Activated naive CD4-positive, alpha-beta T cell treated with anti-CD3 and anti-CD28 coated beads, Interleukin-2, amount 50 U/mL, for 24 hours (primary cell): ENCODE measurements at regions not wholly inside any gene's neighbourhood (a gene's known extent, or its start where the extent isn't known, plus 50 kb on each side); places are given as distances from the start of the nearest gene placed in this dataset.

Experiments used
- H3K27ac Mint-ChIP-seq: one replicate; pipeline ENCODE4 v1.8.0; 2021; ENCODE audit warnings: mild to moderate bottlenecking, mixed read lengths
- H3K27me3 Mint-ChIP-seq: one replicate; pipeline ENCODE4 v1.8.0; 2021; ENCODE audit warnings: mixed read lengths
- H3K36me3 Mint-ChIP-seq: one replicate; pipeline ENCODE4 v1.8.0; 2021; ENCODE audit warnings: mixed read lengths
- H3K4me1 Mint-ChIP-seq: one replicate; pipeline ENCODE4 v1.8.0; 2021; ENCODE audit warnings: mixed read lengths
- H3K4me3 Mint-ChIP-seq: one replicate; pipeline ENCODE4 v1.8.0; 2021; ENCODE audit warnings: mild to moderate bottlenecking, mixed read lengths
- H3K9me3 Mint-ChIP-seq: one replicate; pipeline ENCODE4 v1.8.0; 2021; ENCODE audit warnings: mixed read lengths

DNA sequence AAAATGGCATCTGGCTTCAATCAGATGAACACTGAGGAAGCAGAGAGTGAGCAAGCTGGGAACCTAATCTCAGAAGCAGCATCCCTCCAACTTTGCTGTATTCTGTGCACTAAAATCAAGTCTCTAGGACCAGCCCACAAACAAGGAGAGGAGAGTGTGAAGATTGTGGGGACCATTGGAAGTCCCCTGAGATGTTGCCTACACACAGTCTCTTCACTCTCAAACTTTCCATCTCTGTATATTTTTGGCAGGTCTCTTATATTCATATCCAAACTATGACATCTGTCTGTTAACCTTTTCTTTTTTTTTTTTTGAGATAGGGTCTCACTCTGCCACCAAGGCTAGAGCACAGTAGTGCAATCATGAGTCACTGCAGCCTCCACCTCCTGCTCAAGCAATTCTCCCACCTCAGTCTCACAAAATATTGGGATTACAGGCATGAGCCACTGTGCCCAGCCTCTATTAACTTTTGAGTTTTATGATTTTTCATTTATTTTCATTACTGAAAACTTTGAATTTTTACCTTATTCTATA is 1096.4 kb downstream of the TBC1D22A start:
- no peak overlapping the region for H3K4me3 Mint-ChIP-seq
- H3K4me1 Mint-ChIP-seq: no peaks in the 10 kb centered on the region
- peaks cover 8% of the 10 kb centered on the region for H3K27me3 Mint-ChIP-seq
- no peaks in the 10 kb centered on the region for H3K36me3 Mint-ChIP-seq
- no peaks in the 10 kb centered on the region for H3K9me3 Mint-ChIP-seq
- H3K27ac Mint-ChIP-seq: no peak overlapping the region

DNA sequence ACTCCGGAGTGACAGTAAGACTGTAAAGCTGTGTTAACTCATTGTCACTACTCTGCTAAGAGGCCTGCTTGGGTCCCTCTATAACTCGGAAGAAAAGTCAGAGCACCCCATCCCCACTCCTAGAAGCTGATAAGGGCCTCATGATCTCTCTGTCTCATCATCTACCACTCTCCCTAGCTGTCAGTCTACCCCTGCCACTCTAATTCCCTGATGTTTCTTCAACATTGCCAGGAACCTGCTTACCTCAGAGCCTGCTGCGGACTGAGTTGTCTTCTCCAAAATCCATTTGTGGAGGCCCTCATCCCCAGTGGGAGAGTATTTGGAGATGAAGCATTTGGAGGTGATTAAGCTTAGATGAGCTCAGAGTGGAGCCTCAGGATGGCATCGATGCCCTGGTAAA is 1092.2 kb downstream of the TBC1D22A start:
- Mint-ChIP-seq H3K4me1 (no peaks in the 10 kb centered on the region), H3K4me3 (no peak overlapping the region), H3K9me3 (no peaks in the 10 kb centered on the region), H3K27ac (no peak overlapping the region), H3K36me3 (no peaks in the 10 kb centered on the region), H3K27me3 (peaks cover 11% of the 10 kb centered on the region)

DNA sequence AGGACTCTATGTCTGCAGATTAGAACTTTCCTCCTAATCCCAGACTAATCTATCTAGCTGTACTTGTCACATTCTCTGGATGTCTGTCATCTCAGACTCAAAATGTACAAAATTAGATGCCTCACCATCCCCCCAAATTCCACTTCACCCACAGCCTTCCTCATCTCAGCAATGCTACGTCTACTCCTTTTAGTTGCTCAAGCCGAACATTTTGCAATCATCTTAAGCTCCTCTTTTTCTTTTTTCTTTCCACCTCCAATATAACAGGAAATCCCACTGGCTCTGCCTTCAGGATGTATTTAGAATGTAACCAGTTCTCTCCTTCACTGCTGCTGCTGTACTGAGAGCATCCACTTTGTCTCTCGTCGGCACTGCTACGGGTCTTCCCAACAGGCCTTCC is 1091.8 kb downstream of the TBC1D22A start:
- Mint-ChIP-seq H3K27ac (no peak overlapping the region), H3K4me3 (no peak overlapping the region), H3K9me3 (no peaks in the 10 kb centered on the region), H3K27me3 (peaks cover 11% of the 10 kb centered on the region), H3K4me1 (no peaks in the 10 kb centered on the region), H3K36me3 (no peaks in the 10 kb centered on the region)

DNA sequence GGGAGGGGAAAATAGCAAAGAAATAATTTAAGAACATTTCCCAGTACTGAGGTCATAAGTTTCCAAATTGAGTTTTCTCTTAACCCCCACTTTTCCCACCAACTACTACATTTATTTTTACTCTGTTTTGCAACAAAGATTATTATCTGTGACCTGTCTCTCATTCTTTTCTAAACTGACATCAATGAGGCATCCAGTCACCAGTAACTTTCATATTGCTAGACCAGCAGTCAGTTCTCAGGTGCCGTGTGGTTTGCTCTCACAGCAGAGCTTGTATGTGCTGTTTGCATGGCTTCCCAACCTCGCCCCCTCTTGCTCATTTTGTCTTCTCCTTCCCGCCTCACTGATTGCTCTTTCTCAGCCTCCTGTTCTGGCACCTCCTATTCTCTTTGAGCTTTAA is 1091.3 kb downstream of the TBC1D22A start:
- H3K27ac Mint-ChIP-seq: no peak overlapping the region
- H3K27me3 Mint-ChIP-seq: peaks cover 11% of the 10 kb centered on the region
- no peaks in the 10 kb centered on the region for H3K9me3 Mint-ChIP-seq
- H3K4me3 Mint-ChIP-seq: no peak overlapping the region
- H3K36me3 Mint-ChIP-seq: no peaks in the 10 kb centered on the region
- no peaks in the 10 kb centered on the region for H3K4me1 Mint-ChIP-seq

DNA sequence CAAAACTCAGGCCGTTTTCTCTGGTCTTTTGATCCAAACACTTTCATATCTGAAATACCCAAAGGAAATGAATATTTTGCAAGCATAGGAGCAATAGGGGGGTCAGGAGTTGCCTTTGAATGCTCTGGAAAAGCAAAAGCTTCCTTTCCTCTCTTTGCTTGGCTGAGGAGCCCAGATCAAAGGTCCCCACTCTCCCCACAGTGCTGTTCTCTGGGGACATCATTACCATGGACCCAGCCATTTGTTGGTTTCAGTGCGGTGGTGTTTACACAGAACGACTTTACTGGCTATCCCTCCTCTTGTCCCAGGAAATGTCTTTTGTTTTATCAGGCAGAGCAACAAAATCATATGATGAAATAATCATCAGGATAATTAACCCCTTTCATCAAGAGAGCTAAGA is 1089.1 kb downstream of the TBC1D22A start:
- no peaks in the 10 kb centered on the region for H3K4me1 Mint-ChIP-seq
- no peak overlapping the region for H3K4me3 Mint-ChIP-seq
- H3K27me3 Mint-ChIP-seq: peaks cover 11% of the 10 kb centered on the region

GRCh38 chr22:47850644-47851151 is 1088.2 kb downstream of the TBC1D22A start:
- Mint-ChIP-seq H3K27ac (no peak overlapping the region), H3K4me3 (no peak overlapping the region), H3K9me3 (no peaks in the 10 kb centered on the region), H3K4me1 (no peaks in the 10 kb centered on the region), H3K27me3 (peaks cover 9% of the 10 kb centered on the region), H3K36me3 (no peaks in the 10 kb centered on the region)

More for the DNA sequence above, 1089.1 kb downstream of the TBC1D22A start:
- Mint-ChIP-seq H3K36me3 (no peaks in the 10 kb centered on the region), H3K9me3 (no peaks in the 10 kb centered on the region), H3K27ac (no peak overlapping the region)

DNA sequence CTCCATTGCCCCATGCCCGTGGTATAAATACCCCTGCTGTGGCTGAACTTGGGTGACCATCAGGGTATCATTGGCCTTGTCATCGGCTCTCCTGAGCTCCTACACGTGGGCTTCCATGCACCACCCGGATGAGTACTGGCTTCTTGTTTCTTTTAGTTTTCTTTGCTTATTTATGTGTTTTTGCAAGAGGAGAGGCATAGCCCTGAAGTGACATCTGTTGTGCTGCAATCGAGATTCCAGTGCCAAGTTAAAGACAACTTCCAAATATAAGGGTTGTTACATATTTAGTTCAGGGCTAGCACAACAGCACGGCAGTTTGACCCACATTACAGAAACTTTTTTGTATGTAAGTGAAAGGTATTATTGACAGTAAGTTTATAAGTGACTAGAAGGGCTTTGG is 1087.1 kb downstream of the TBC1D22A start:
- no peaks in the 10 kb centered on the region for H3K9me3 Mint-ChIP-seq
- H3K27ac Mint-ChIP-seq: no peak overlapping the region
- peaks cover 12% of the 10 kb centered on the region for H3K27me3 Mint-ChIP-seq
- no peaks in the 10 kb centered on the region for H3K4me1 Mint-ChIP-seq
- no peak overlapping the region for H3K4me3 Mint-ChIP-seq
- no peaks in the 10 kb centered on the region for H3K36me3 Mint-ChIP-seq

DNA sequence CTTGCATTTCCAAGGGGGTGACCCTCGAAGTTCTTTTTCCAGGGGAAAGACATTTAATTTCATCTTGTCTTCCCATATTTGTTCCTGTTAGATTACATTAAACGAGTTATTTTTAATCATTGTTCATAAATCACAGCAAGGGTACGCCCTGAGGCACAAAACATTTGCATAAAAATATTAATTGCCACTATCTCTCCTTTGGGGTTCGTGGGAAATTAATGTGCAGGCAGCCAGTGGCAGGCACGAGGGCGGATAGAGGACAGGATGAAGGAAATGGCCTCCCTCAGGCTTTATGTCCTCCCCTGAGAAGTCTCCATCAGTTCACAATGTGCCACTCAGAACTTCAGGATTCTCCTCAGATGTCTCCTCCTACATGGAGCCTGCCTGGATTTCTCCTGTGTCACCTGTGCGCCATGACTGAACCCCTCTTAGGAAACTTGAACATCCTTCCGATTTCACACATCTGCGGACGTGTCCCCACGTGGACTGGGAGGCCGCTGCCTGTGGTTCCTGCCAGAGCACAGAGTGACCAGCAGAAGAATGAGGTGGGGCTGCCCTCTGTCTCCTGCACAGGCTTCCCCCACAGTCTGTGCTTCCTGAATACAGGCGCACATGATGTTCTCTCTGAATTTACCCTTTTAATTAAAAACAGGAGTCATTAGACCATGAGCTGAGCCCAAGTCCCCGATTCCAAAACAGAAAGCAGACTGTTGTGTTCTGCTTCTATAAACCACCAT is 1085.9 kb downstream of the TBC1D22A start:
- Mint-ChIP-seq H3K9me3 (no peaks in the 10 kb centered on the region), H3K27me3 (peaks cover 12% of the 10 kb centered on the region), H3K4me3 (no peak overlapping the region), H3K36me3 (no peaks in the 10 kb centered on the region), H3K4me1 (no peaks in the 10 kb centered on the region), H3K27ac (no peak overlapping the region)

DNA sequence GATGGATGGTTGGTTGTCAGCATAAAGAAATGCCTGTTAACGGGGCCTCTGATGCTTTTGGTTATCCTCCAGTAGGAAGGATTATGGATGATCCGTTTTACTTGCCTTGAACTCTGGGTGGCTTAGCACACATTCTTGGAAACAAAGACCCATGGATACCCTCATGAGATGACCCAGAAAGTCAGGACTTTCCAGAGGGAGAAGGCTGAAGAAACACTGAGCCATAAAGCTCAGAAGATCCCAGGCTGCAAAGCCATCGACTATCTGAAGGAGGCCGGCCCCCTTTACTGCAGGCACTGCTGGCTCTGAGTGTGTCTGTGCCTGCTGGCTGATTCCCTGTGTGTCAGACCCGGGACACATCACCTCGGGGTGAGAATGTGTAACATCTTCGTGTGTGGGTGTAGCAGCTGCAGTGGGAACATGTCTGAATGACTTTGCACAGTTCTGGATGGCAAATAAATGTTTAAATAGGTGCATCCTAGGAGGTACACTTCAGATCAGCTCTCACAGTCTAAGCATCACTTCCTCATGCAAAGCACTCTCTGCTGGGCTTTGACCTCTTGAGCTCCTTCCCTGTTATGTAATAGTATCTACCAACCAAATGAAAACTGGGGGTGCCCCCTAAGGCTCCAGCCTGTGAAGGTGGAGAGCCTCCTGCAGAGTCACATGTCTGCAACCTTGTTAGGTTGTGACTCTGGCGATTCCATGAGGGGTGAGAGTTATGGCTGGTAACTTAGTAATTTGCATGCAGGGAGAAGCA is 1084.9 kb downstream of the TBC1D22A start:
- H3K4me3 Mint-ChIP-seq: no peak overlapping the region
- no peaks in the 10 kb centered on the region for H3K36me3 Mint-ChIP-seq
- no peak overlapping the region for H3K27ac Mint-ChIP-seq
- H3K27me3 Mint-ChIP-seq: peaks cover 10% of the 10 kb centered on the region
- H3K9me3 Mint-ChIP-seq: no peaks in the 10 kb centered on the region
- H3K4me1 Mint-ChIP-seq: no peaks in the 10 kb centered on the region

GRCh38 chr22:47846206-47846605 is 1083.8 kb downstream of the TBC1D22A start:
- Mint-ChIP-seq H3K27me3 (peaks cover 7% of the 10 kb centered on the region), H3K4me3 (no peak overlapping the region), H3K4me1 (no peaks in the 10 kb centered on the region), H3K27ac (no peak overlapping the region), H3K36me3 (no peaks in the 10 kb centered on the region), H3K9me3 (no peaks in the 10 kb centered on the region)

DNA sequence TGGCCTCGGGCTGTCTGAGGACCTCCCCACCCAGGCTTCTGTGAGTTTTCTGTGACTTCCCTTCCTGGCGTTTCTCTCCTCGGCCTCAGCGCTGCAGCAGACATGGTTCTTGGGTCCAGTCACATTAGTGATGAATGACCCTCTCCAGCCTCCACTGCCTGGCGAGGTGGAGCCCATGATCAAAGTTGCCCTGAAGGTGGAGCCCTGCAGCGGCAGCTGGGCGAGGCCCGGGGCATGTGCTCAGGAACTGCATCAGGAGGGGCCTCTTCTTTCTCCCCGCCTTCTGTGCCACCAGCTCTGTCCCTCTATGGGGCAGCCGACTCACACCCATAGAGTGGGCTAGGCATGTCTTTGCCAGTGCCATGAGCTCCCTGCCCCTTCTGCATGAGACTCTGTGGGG is 1079.7 kb downstream of the TBC1D22A start:
- Mint-ChIP-seq H3K4me3 (no peak overlapping the region), H3K4me1 (no peaks in the 10 kb centered on the region), H3K9me3 (no peaks in the 10 kb centered on the region), H3K36me3 (no peaks in the 10 kb centered on the region), H3K27me3 (peaks cover 6% of the 10 kb centered on the region), H3K27ac (no peak overlapping the region)

DNA sequence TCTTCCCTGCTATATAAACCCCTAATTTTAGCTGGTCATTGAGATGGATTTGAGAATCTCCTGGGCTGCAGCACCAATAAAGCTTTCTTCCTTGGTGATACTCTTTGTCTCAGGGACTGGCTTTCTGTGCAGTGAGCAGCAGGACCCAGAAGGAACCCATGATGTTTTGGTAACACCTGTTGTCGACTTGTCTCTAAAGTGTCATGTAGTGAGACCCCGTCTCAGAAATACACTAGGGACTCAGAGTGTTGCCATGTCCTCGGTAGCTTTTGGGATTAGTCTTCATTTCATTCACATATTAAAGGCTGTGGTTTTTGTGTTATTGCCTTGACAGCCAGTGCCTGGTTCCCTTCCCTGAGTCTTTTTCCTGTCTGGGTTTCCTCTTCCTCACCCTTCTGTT is 1078.7 kb downstream of the TBC1D22A start:
- peaks cover 6% of the 10 kb centered on the region for H3K27me3 Mint-ChIP-seq
- no peak overlapping the region for H3K27ac Mint-ChIP-seq

DNA sequence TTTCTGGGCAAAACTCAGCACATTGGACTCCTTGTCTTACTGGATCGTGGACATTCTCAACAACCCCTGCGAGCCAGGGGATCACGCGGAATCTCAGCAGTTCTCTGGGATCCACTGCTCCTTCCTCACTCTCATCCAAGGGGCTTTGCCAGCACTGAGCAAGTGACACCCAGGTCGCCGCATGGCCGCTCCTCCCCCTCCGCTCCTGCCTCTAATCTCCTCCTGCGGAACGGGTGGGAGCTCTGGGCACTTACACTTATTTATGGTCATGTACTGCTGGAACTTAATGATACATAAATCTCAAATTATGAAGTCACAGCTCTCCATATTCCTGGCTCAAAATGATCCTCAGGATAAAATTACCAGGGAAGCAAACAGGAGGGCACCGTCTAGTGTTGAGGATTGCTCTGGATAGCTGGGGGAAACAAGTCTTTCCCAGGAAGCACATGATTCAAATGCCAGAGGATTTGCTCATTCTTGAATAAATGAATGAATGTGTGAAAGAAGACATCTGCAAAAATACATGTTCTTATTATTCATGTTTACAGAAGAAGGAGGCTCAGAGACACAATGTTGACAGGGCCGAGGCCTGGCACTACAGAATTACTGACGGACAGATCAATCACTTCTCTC is 1077.3 kb downstream of the TBC1D22A start:
- peaks cover 3% of the 10 kb centered on the region for H3K27me3 Mint-ChIP-seq
- no peaks in the 10 kb centered on the region for H3K36me3 Mint-ChIP-seq
- H3K9me3 Mint-ChIP-seq: no peaks in the 10 kb centered on the region

More for the DNA sequence above, 1078.7 kb downstream of the TBC1D22A start:
- Mint-ChIP-seq H3K4me3 (no peak overlapping the region), H3K36me3 (no peaks in the 10 kb centered on the region), H3K9me3 (no peaks in the 10 kb centered on the region), H3K4me1 (no peaks in the 10 kb centered on the region)

DNA sequence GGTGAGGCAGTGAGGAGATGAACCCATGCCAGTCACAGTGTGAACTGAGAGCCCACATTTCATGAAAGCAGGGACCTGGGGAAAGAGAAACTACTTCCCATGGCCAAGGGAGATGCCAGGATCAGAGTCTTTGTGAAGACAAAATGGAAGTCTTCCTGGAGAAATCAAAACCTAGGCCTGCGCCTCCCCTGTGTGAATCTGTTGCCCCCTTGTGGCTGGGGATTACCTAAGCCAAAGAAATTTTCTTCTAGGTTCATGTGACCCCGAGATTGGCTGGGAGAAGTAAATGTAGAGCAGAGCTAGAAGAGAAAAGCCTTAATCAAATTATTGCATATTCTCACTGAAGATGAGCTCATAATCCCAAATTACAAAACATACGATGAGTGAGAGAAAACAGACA is 1075.3 kb downstream of the TBC1D22A start:
- Mint-ChIP-seq H3K27ac (no peak overlapping the region), H3K36me3 (no peaks in the 10 kb centered on the region), H3K9me3 (no peaks in the 10 kb centered on the region), H3K27me3 (peaks cover 5% of the 10 kb centered on the region), H3K4me1 (no peaks in the 10 kb centered on the region), H3K4me3 (no peak overlapping the region)

More for the DNA sequence above, 1077.3 kb downstream of the TBC1D22A start:
- no peaks in the 10 kb centered on the region for H3K4me1 Mint-ChIP-seq
- H3K27ac Mint-ChIP-seq: no peak overlapping the region
- no peak overlapping the region for H3K4me3 Mint-ChIP-seq

- Mint-ChIP-seq H3K4me3 (no peak overlapping the region), H3K9me3 (no peaks in the 10 kb centered on the region), H3K4me1 (no peaks in the 10 kb centered on the region), H3K27ac (no peak overlapping the region), H3K27me3 (peaks cover 5% of the 10 kb centered on the region), H3K36me3 (no peaks in the 10 kb centered on the region)
Observed at GRCh38 chr22:47836957-47837356, 1074.5 kb downstream of the TBC1D22A start.

DNA sequence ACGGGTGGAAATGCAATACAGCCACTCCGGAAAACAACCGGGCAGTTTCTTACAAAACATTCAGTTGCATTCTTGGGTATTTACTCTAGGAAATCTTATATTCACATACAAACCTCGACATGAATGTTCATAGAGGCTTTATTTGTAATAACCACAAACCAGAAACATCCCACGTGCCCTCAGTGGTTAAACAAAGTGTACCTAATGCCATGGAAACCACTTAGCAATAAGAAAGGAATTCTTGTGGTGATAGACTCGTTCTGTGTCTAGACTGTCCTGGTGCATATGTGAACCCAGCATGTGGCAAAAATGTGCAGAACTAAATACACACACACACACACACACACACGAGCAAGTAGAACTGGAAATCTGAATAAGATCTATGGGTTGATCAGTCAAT is 1073.3 kb downstream of the TBC1D22A start:
- no peaks in the 10 kb centered on the region for H3K4me1 Mint-ChIP-seq
- no peak overlapping the region for H3K27ac Mint-ChIP-seq
- no peak overlapping the region for H3K4me3 Mint-ChIP-seq
- no peaks in the 10 kb centered on the region for H3K9me3 Mint-ChIP-seq
- no peaks in the 10 kb centered on the region for H3K36me3 Mint-ChIP-seq
- peaks cover 2% of the 10 kb centered on the region for H3K27me3 Mint-ChIP-seq
